Esophagus muscularis mucosa (tissue), 4 donors: ENCODE measurements at regions not wholly inside any gene's neighbourhood (a gene's known extent, or its start where the extent isn't known, plus 50 kb on each side); places are given as distances from the start of the nearest gene placed in this dataset.

Experiments
- EP300 ChIP-seq: sonication (generic); formaldehyde crosslinking; IDR thresholded peaks from one replicate; pipeline ENCODE4 v1.6.1; 2017; ENCODE audit warnings: antibody characterized with exemption
- POLR2A ChIP-seq: fragments of 450-650 bp; IDR thresholded peaks from one replicate; pipeline ENCODE4 v1.6.1; 2017; ENCODE audit warnings: antibody characterized with exemption, moderate library complexity, mild to moderate bottlenecking, low read depth
- POLR2AphosphoS5 ChIP-seq, 2 donors: sonication (generic); formaldehyde crosslinking; IDR thresholded peaks; one replicate each; pipeline ENCODE4 v1.6.1; 2017; ENCODE audit warnings: antibody characterized with exemption in 2 of 2
- TF ChIP-seq, protein P1 (sequence below), 3 experiments: fragments of 200-600 bp in 2 of 3; fragments of 450-650 bp in 1 of 3; sonication (generic) in 2 of 3; IDR thresholded peaks; one replicate each; pipeline ENCODE4 v1.5.1; 2017 to 2019; ENCODE audit warnings: antibody characterized with exemption in 3 of 3, mild to moderate bottlenecking in 2 of 3, moderate library complexity in 1 of 3

DNA sequence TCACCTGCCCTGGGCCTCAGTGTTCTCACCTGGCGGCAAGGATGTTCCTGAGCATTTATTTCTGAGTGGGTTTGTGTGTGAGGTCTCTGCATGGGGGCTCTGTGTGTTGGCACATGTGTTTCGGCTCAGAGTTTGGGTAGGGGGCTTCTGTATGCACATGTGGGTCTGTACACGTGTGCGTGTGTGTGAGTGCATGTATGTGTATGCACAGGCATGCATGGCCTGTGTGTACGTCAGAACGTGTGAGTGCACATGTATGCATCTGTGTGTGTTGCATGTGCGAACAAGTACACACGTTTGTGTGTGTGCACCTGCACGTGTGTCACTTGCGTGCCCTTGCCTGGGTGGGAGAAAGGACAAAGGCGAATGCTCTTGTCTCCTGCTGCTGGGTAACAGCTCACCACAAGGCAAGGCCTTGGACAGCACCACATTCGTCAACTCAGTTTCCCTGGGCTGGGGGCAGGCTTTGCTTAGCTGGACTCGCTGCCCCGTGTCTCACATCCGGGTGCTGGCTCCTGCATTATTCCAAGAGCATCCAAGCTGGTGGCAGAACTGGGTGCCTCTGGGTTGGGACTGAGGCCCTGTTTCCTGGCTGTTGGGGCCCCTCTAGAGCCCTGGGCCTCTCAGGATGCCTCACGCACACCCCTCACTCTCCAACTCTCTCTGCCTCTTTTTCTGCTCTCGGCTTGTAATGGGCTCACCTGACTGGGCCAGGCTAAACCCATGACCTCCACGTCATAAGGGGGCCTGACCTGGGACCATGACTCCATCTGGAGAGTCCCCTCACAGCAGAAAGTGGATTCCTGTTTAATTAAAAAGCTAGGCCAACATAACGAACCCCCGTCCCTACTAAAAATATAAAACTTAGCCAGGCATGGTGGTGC is 153.6 kb upstream of the C14orf180 start:
- TF ChIP-seq, protein P1, sequence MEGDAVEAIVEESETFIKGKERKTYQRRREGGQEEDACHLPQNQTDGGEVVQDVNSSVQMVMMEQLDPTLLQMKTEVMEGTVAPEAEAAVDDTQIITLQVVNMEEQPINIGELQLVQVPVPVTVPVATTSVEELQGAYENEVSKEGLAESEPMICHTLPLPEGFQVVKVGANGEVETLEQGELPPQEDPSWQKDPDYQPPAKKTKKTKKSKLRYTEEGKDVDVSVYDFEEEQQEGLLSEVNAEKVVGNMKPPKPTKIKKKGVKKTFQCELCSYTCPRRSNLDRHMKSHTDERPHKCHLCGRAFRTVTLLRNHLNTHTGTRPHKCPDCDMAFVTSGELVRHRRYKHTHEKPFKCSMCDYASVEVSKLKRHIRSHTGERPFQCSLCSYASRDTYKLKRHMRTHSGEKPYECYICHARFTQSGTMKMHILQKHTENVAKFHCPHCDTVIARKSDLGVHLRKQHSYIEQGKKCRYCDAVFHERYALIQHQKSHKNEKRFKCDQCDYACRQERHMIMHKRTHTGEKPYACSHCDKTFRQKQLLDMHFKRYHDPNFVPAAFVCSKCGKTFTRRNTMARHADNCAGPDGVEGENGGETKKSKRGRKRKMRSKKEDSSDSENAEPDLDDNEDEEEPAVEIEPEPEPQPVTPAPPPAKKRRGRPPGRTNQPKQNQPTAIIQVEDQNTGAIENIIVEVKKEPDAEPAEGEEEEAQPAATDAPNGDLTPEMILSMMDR (IDR thresholded peaks at IDR 0.05) = no peak
- no peak for TF ChIP-seq POLR2A
- no peak for TF ChIP-seq EP300
- no peak for TF ChIP-seq POLR2AphosphoS5 (IDR thresholded peaks at IDR 0.05)
